Hepatocyte (in vitro differentiated cells): ENCODE measurements at regions not wholly inside any gene's neighbourhood (a gene's known extent, or its start where the extent isn't known, plus 50 kb on each side); places are given as distances from the start of the nearest gene placed in this dataset.
A peak's percentile ranks its signal among the peaks of the same experiment; 100 is the strongest.
"Not testable (repeated sequence)": the region's sequence is repeated elsewhere in the genome, so short reads cannot be mapped to it uniquely, and the experiment has no call there.

Experiments used
- DNase-seq: peaks from one replicate; pipeline ENCODE4 v3.0.0-alpha.2; 2016; ENCODE audit warnings: low spot score
- H2AFZ ChIP-seq: fragments of 200-600 bp; sonication (generic); 2 replicates; pipeline ENCODE4 v1.6.0; 2016; ENCODE audit warnings: antibody characterized with exemption, mild to moderate bottlenecking
- H3K27ac ChIP-seq: fragments of 200-600 bp; sonication (generic); 2 replicates; pipeline ENCODE4 v1.5.1; 2016; ENCODE audit warnings: mild to moderate bottlenecking
- H3K27me3 ChIP-seq: fragments of 200-600 bp; sonication (generic); 2 replicates; pipeline ENCODE4 v1.6.1; 2016
- H3K36me3 ChIP-seq: fragments of 200-600 bp; sonication (generic); replicated peaks from 2 replicates; pipeline ENCODE4 v1.5.1; 2016; ENCODE audit warnings: low read depth; ENCODE audit not compliant: insufficient read depth
- H3K4me1 ChIP-seq: fragments of 200-600 bp; sonication (generic); 2 replicates; pipeline ENCODE4 v1.5.1; 2016; ENCODE audit warnings: mild to moderate bottlenecking, moderate library complexity; ENCODE audit not compliant: insufficient read depth
- H3K4me2 ChIP-seq: fragments of 200-600 bp; sonication (generic); 2 replicates; pipeline ENCODE4 v1.6.0; 2016
- H3K4me3 ChIP-seq: fragments of 200-600 bp; sonication (generic); 2 replicates; pipeline ENCODE4 v1.5.1; 2016; ENCODE audit warnings: mild to moderate bottlenecking
- H3K79me2 ChIP-seq: fragments of 200-600 bp; sonication (generic); 2 replicates; pipeline ENCODE4 v1.6.0; 2017; ENCODE audit warnings: mild to moderate bottlenecking
- H3K9me2 ChIP-seq: fragments of 200-600 bp; sonication (generic); replicated peaks from 2 replicates; pipeline ENCODE4 v1.6.0; 2017; ENCODE audit warnings: mild to moderate bottlenecking; ENCODE audit not compliant: insufficient read depth
- H3K9me3 ChIP-seq: fragments of 200-600 bp; sonication (generic); 2 replicates; pipeline ENCODE4 v1.5.1; 2016; ENCODE audit warnings: low read depth, mild to moderate bottlenecking
- H4K20me1 ChIP-seq: fragments of 200-600 bp; sonication (generic); 2 replicates; pipeline ENCODE4 v1.6.0; 2016; ENCODE audit warnings: mild to moderate bottlenecking; ENCODE audit not compliant: insufficient read depth, poor library complexity, severe bottlenecking
- CTCF ChIP-seq: fragments of 200-600 bp; sonication (generic); IDR thresholded peaks from 2 replicates; pipeline ENCODE4 v1.5.1; 2016; ENCODE audit warnings: antibody characterized with exemption, mild to moderate bottlenecking; ENCODE audit not compliant: poor library complexity
- EZH2 ChIP-seq: fragments of 200-600 bp; sonication (generic); IDR thresholded peaks from 2 replicates; pipeline ENCODE4 v1.6.1; 2016; ENCODE audit warnings: antibody characterized with exemption, mild to moderate bottlenecking, borderline replicate concordance
- EZH2phosphoT487 ChIP-seq: fragments of 200-600 bp; sonication (generic); IDR thresholded peaks from one replicate; pipeline ENCODE4 v1.6.1; 2018; ENCODE audit warnings: antibody characterized with exemption, mild to moderate bottlenecking, low read depth, moderate library complexity; ENCODE audit not compliant: unreplicated experiment, severe bottlenecking
- WGBS: methylation state at CpG from one replicate; pipeline ENCODE4 v1.1.6; 2016; ENCODE audit warnings: low lambda C conversion rate; ENCODE audit errors: missing lambda C conversion rate; 5-methylcytosine and 5-hydroxymethylcytosine counted together

GRCh38 chr13:22848539-22849052 lies 332.2 kb upstream of the SGCG start:
- no peak overlapping the region for H2AFZ ChIP-seq

GRCh38 chr13:22855926-22856325 lies 324.9 kb upstream of the SGCG start:
- TF ChIP-seq EZH2 = no peak
- TF ChIP-seq CTCF = no peak
- no peak for TF ChIP-seq EZH2phosphoT487
- Histone ChIP-seq H3K4me3 (no peak overlapping the region), H3K36me3 (no peaks in the 10 kb centered on the region), H3K9me3 (no peaks in the 10 kb centered on the region), H4K20me1 (no peaks in the 10 kb centered on the region), H3K27me3 (no peaks in the 10 kb centered on the region), H3K9me2 (no peaks in the 10 kb centered on the region), H3K27ac (no peak overlapping the region), H3K4me2 (no peak overlapping the region), H3K4me1 (no peaks in the 10 kb centered on the region), H3K79me2 (no peaks in the 10 kb centered on the region), H2AFZ (no peak overlapping the region)
- WGBS = 97% methylated on average over 2 of the region's 2 CpGs
- DNase-seq = no peak

More at GRCh38 chr13:22848539-22849052, 332.2 kb upstream of the SGCG start:
- H3K27me3 ChIP-seq = no peaks in the 10 kb centered on the region
- no peak overlapping the region for H3K4me2 ChIP-seq
- no peaks in the 10 kb centered on the region for H3K9me3 ChIP-seq
- WGBS = 72% methylated on average over 32 of the region's 32 CpGs
- TF ChIP-seq CTCF (no peak), EZH2 (no peak), EZH2phosphoT487 (no peak)
- H3K4me1 ChIP-seq = no peaks in the 10 kb centered on the region
- no peaks in the 10 kb centered on the region for H4K20me1 ChIP-seq
- no peaks in the 10 kb centered on the region for H3K79me2 ChIP-seq
- no peaks in the 10 kb centered on the region for H3K36me3 ChIP-seq
- H3K27ac ChIP-seq = no peak overlapping the region
- no peaks in the 10 kb centered on the region for H3K9me2 ChIP-seq
- DNase-seq = peak; percentile 14
- H3K4me3 ChIP-seq = no peak overlapping the region

GRCh38 chr13:22858980-22859379 lies 321.8 kb upstream of the SGCG start:
- not testable (repeated sequence) for H3K9me3 ChIP-seq, H3K27me3 ChIP-seq
- 98% methylated on average over 8 of the region's 32 CpGs for WGBS

GRCh38 chr13:22859411-22859810 lies 321.4 kb upstream of the SGCG start:
- H3K27me3 ChIP-seq, H2AFZ ChIP-seq, H3K79me2 ChIP-seq, H3K9me3 ChIP-seq, H3K4me3 ChIP-seq, H3K27ac ChIP-seq, H3K36me3 ChIP-seq, H3K4me1 ChIP-seq, H3K4me2 ChIP-seq, H3K9me2 ChIP-seq, H4K20me1 ChIP-seq, DNase-seq: not testable (repeated sequence)
- WGBS = 93% methylated on average over 21 of the region's 21 CpGs

More at GRCh38 chr13:22858980-22859379, 321.8 kb upstream of the SGCG start:
- not testable (repeated sequence) for H3K4me2 ChIP-seq, H3K79me2 ChIP-seq, H3K36me3 ChIP-seq, H3K27ac ChIP-seq, H3K4me1 ChIP-seq, H2AFZ ChIP-seq, H4K20me1 ChIP-seq, H3K4me3 ChIP-seq, H3K9me2 ChIP-seq, DNase-seq
